ENCODE measurements at regions not wholly inside any gene's neighbourhood (a gene's known extent, or its start where the extent isn't known, plus 50 kb on each side); places are given as distances from the start of the nearest gene placed in this dataset.
"Not testable (repeated sequence)": the region's sequence is repeated elsewhere in the genome, so short reads cannot be mapped to it uniquely, and the experiment has no call there.

- DNase-seq, result no peak
- no peak overlapping the region for H3K4me3 ChIP-seq
- H3K27me3 ChIP-seq (ENCODE audit: low read depth), result peaks cover 5% of the 10 kb centered on the region
- no peaks in the 10 kb centered on the region for H3K9me3 ChIP-seq (replicated peaks)
- peaks cover 14% of the 10 kb centered on the region for H3K4me1 ChIP-seq
- intact Hi-C loops (cut with micrococcal nuclease), result no loop called here
- H3K36me3 ChIP-seq, result no peaks in the 10 kb centered on the region
- H3K27ac ChIP-seq (replicated peaks), result no peak overlapping the region
- no peak for TF ChIP-seq CTCF (IDR thresholded peaks at IDR 0.05; ENCODE audit: borderline replicate concordance)
Measured at GRCh38 chr2:16385341-16385740, 280.3 kb downstream of the CYRIA start.

GRCh38 chr2:16383411-16383810 is 282.2 kb downstream of the CYRIA start:
- Histone ChIP-seq H3K4me1 (peaks cover 14% of the 10 kb centered on the region), H3K4me3 (no peak overlapping the region), H3K9me3 (replicated peaks) (no peaks in the 10 kb centered on the region), H3K27me3 (ENCODE audit: low read depth) (peaks cover 10% of the 10 kb centered on the region), H3K36me3 (no peaks in the 10 kb centered on the region), H3K27ac (replicated peaks) (no peak overlapping the region)
- no peak for DNase-seq
- intact Hi-C loops (cut with micrococcal nuclease), result no loop called here
- no peak for TF ChIP-seq CTCF (IDR thresholded peaks at IDR 0.05; ENCODE audit: borderline replicate concordance)

DNA sequence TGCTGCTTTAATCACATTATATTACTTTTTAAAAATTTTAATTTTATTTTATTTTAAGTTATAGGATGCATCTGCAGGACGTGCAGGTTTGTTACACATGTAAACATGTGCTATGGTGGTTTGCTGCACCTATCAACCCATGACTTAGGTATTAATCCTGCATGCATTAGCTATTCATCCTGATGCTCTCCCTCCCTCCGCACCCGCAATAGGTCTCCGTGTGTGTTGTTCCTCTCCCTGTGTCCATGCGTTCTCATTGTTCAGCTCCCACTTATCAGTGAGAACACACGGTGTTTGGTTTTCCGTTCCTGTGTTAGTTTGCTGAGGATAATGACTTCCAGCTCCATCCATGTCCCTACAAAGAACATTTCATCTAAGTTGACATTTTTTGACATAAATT is 283.2 kb downstream of the CYRIA start:
- no peak overlapping the region for H3K27ac ChIP-seq (replicated peaks)
- no peak for TF ChIP-seq CTCF (IDR thresholded peaks at IDR 0.05; ENCODE audit: borderline replicate concordance)
- H3K9me3 ChIP-seq (replicated peaks), result no peaks in the 10 kb centered on the region
- intact Hi-C loops (cut with micrococcal nuclease), result no loop called here
- no peak overlapping the region for H3K4me3 ChIP-seq
- peaks cover 8% of the 10 kb centered on the region for H3K27me3 ChIP-seq (ENCODE audit: low read depth)
- peaks cover 14% of the 10 kb centered on the region for H3K4me1 ChIP-seq
- no peak for DNase-seq
- H3K36me3 ChIP-seq, result no peaks in the 10 kb centered on the region

DNA sequence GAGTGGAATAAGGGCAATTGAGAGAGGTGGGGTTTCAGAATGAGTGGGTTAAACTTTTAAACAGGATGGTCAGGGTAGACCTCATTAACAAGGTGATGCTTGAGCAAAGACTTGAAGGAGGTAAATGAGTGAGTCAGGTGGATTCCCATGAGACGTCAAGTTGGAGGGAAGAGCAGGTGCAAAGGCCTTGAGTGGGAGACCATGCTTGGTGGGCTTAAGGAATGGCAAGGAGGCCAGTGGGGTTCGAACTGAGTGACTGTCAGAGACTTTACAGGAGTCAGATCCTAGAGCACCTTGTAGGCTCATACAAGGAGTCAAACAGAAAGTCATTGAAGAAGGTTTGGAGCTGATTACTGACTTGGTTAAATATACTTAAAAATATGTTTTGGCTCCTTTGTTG is 284.1 kb downstream of the CYRIA start:
- Histone ChIP-seq H3K27me3 (ENCODE audit: low read depth) (peaks cover 6% of the 10 kb centered on the region), H3K4me1 (peaks cover 9% of the 10 kb centered on the region), H3K9me3 (replicated peaks) (no peaks in the 10 kb centered on the region), H3K4me3 (no peak overlapping the region), H3K36me3 (no peaks in the 10 kb centered on the region), H3K27ac (replicated peaks) (no peak overlapping the region)
- intact Hi-C loops (cut with micrococcal nuclease), result no loop called here
- DNase-seq, result no peak
- no peak for TF ChIP-seq CTCF (IDR thresholded peaks at IDR 0.05; ENCODE audit: borderline replicate concordance)

- H3K27ac ChIP-seq (replicated peaks); H3K9me3 ChIP-seq (replicated peaks); intact Hi-C loops (cut with micrococcal nuclease); H3K27me3 ChIP-seq (ENCODE audit: low read depth); DNase-seq; H3K4me3 ChIP-seq; H3K36me3 ChIP-seq; H3K4me1 ChIP-seq: not testable (repeated sequence)
Measured at GRCh38 chr2:16379901-16380300, 285.7 kb downstream of the CYRIA start.

GRCh38 chr2:16379061-16379460 is 286.6 kb downstream of the CYRIA start:
- H3K36me3 ChIP-seq; H3K27ac ChIP-seq (replicated peaks); DNase-seq; H3K4me3 ChIP-seq; H3K9me3 ChIP-seq (replicated peaks); H3K4me1 ChIP-seq; intact Hi-C loops (cut with micrococcal nuclease); H3K27me3 ChIP-seq (ENCODE audit: low read depth): not testable (repeated sequence)

DNA sequence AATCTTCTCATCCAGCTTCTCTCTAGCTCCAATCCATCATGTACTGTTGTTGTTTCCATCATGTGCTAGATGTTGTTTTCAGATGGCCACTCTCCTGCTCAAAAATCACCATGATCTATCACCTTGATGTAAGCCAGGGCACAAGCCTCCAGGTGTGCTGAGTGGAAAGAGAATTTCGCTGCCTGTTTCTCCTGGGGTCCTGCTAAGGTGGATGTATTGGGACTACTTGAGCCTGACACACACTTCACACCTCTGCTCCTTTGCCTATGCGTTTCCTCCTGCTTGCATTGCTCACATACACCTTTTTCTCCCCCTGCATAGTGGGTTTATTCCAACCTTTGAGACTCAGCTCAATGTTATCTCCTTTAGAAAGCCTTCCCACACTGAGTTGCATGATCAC is 287.6 kb downstream of the CYRIA start:
- no peaks in the 10 kb centered on the region for H3K36me3 ChIP-seq
- DNase-seq, result no peak
- H3K9me3 ChIP-seq (replicated peaks), result peaks cover under 1% of the 10 kb centered on the region
- H3K27me3 ChIP-seq (ENCODE audit: low read depth), result peaks cover 6% of the 10 kb centered on the region
- H3K4me3 ChIP-seq, result no peak overlapping the region
- H3K4me1 ChIP-seq, result no peaks in the 10 kb centered on the region
- intact Hi-C loops (cut with micrococcal nuclease), result no loop called here
- no peak for TF ChIP-seq CTCF (IDR thresholded peaks at IDR 0.05; ENCODE audit: borderline replicate concordance)
- H3K27ac ChIP-seq (replicated peaks), result no peak overlapping the region

Data from left ventricle myocardium inferior (tissue), 1 donor.